Stomach (tissue), 4 donors: ENCODE measurements at regions not wholly inside any gene's neighbourhood (a gene's known extent, or its start where the extent isn't known, plus 50 kb on each side); places are given as distances from the start of the nearest gene placed in this dataset.

Source experiments
- CTCF ChIP-seq, 7 experiments: fragments of 450-650 bp in 4 of 7; fragments of 200-600 bp in 3 of 7; sonication (generic) in 3 of 7; IDR thresholded peaks; one replicate each; pipeline ENCODE4 v1.5.1; 2016 to 2019; ENCODE audit warnings: antibody characterized with exemption in 7 of 7, control low read depth in 2 of 7, mild to moderate bottlenecking in 1 of 7
- POLR2A ChIP-seq, 4 donors: fragments of 450-650 bp; IDR thresholded peaks; one replicate each; pipeline ENCODE4 v1.6.1; 2016; ENCODE audit warnings: antibody characterized with exemption in 4 of 4, control low read depth in 2 of 4, mild to moderate bottlenecking in 1 of 4, moderate library complexity in 1 of 4

- TF ChIP-seq CTCF (IDR thresholded peaks at IDR 0.05), result no peak
- no peak for TF ChIP-seq POLR2A (IDR thresholded peaks at IDR 0.05)
Observed at GRCh38 chr1:68969441-68969840, 472.6 kb upstream of the DEPDC1 start.
